ENCODE measurements at regions not wholly inside any gene's neighbourhood (a gene's known extent, or its start where the extent isn't known, plus 50 kb on each side); places are given as distances from the start of the nearest gene placed in this dataset.

DNA sequence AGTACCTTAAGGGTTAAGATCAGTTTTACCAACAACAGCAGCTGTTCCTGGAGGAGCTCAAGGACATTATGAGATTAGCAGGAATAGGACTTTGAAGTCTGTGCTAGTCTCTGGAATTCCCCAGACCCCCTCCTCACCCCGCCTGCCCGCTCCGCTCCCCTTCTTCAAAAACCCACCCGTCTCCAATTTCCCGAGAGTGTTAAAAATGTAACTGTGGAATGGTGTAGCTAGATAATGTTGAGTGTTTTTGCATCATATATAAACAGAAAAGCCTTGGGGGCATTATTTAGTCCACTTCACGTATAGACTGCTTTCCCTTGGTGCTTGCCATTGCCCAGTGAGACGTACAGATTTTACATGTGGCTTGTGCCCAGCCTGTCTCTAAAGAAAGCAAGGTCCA is 65.0 kb upstream of the SEMA6D start:
- no peak for DNase-seq (ENCODE audit: low read depth)

- no peak for DNase-seq (ENCODE audit: low read depth)
Observed at GRCh38 chr15:47652844-47653243, 64.5 kb upstream of the SEMA6D start.

GRCh38 chr15:47661661-47662180 is 55.6 kb upstream of the SEMA6D start:
- no peak for DNase-seq (ENCODE audit: low read depth)

GRCh38 chr15:47663101-47663500 is 54.2 kb upstream of the SEMA6D start:
- DNase-seq (ENCODE audit: low read depth) = no peak
